NCI-H1694 (cell line): ENCODE measurements at regions not wholly inside any gene's neighbourhood (a gene's known extent, or its start where the extent isn't known, plus 50 kb on each side); places are given as distances from the start of the nearest gene placed in this dataset.

Source experiments
- DNase-seq: peaks from one replicate; lab custom pipeline; 2025; lab: John Stamatoyannopoulos, UW

DNA sequence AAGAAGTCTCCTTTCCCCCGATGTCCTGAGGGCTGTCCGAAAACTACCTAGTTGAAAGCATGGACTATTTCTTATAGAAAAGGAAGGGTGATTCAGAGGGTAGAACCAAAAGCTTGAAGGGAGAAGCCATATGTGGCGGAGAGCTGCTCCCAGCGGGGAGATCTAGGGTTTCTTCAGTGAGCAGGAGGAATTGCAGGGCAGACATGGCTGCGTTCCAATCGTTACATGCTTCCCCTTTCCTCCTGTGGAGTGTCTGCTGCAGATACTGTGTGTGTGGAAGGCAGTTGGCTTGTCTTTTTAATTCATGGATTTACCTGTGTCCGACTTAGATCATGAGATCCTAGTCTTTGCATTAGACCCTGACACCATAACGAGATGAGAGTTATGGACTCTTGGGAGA is 799.5 kb downstream of the QKI start:
- DNase-seq: no peak

- no peak for DNase-seq
Measured at GRCh38 chr6:164211254-164211653, 796.7 kb downstream of the QKI start.

DNA sequence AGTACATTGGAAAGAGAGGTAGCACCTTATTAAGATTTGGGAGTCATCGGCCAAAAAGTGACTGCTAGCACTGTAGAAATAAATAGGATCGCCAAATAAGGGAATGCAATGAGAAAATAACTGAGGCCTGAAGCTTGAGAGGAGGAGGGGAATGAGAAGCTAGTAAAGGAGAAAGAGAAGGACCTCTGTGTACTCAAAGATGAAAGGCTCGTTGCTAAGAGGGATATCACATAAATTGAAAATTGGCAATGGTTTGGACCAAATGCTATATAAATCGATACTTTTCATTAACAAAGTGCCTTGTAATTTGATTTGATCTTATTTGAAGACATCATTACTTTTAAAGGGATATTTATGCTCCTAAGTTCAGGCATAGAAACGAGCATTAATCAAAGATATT is 796.3 kb downstream of the QKI start:
- DNase-seq: no peak

GRCh38 chr6:164210323-164210722 is 795.8 kb downstream of the QKI start:
- no peak for DNase-seq

DNA sequence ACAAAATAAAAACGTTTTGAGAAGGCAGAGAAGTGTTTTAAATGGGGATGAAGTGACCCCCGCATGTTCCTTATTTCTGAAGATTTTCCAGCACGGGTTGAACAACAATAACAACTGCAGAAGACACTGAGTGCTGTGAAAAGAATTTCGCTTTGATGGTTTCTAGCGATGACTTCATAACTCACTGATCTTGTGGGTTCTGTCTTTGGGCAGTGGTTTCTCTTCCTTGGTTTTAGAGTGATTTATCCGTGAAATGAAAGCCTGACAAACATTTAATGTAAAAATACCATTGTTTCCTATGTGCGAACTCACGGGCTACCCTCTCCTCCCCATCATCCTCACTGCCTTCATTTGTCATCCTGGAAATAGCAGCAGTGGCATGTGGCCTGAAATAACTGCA is 793.9 kb downstream of the QKI start:
- no peak for DNase-seq

DNA sequence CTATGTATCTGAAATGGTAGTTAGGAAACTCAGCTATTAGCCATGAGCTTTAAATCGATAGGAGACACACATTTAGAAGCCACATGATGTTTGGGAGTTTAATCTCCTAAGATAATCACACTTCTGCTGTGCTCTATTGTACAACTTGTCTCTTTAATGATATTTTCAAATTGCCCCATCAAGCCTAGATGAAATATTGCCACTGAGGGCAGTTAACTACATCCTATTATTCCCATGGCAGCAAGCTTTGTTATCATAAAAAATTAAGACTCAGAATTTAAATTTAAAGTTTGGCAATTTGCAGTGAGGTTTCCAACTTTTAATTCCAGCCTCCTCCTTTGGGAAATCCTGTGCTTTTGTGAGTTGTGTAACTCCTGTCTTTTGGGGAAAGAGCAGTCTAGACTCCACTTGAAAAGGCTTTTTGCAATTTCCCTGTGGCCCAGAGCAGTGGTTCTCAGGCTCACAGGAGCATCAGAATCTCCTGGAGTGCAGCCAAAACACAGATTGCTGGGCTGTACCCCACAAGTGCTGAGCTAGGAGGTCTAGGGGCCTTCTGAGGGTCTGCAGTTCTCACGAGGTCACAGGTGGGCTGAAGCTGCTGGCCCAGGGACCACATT is 792.4 kb downstream of the QKI start:
- no peak for DNase-seq

GRCh38 chr6:164200071-164200470 is 785.6 kb downstream of the QKI start:
- no peak for DNase-seq

- DNase-seq: no peak
Measured at GRCh38 chr6:164195942-164196281, 781.4 kb downstream of the QKI start.

DNA sequence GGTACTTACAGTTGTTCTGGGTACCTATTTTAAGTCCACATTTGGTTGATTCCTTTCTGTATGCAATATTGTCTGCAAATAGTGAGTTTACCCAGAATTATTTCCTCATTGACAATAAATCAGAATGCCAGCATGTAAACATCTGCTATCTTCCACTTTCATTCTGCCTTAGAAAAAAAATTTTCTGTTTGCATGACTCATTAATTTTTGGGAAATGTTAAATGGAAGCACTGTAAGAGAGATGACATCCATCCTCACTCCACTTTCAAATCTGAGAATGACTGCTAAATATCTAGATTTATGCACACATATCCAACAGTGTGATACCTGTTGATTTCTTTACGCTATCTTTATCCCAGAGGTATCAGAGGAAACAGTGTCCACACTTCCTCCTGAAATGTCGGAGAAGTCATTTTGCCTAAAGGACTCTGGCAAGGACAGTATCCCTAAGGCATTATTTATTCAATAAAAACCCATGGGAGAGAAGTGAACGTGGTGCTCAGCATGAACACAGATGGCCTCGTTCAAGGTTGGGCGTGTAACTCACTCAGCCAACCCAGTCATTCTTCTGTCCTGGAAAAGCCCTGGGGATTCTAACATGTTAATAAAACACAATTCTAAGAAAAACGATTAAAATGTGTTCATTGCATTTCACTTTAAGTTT is 780.9 kb downstream of the QKI start:
- no peak for DNase-seq

DNA sequence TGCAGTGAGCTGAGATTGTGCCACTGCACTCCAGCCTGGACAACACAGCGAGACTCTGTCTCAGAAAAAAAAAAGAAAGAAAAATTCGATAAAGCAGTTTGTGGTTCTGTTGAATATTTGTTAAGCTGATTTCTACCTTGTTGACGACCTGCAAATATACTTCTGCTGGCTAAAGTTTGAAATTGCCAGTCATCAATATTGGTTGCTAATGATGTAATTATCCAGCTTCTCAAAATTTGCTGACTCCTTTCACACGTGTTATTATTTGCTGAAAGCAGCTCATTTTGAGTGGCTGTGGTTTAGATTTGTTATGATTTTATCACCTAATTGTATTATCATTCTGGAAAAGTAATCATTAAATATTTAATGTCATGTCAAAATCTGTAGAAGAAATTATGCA is 774.3 kb downstream of the QKI start:
- DNase-seq: no peak

GRCh38 chr6:164185471-164185871 is 771.0 kb downstream of the QKI start:
- DNase-seq: no peak

DNA sequence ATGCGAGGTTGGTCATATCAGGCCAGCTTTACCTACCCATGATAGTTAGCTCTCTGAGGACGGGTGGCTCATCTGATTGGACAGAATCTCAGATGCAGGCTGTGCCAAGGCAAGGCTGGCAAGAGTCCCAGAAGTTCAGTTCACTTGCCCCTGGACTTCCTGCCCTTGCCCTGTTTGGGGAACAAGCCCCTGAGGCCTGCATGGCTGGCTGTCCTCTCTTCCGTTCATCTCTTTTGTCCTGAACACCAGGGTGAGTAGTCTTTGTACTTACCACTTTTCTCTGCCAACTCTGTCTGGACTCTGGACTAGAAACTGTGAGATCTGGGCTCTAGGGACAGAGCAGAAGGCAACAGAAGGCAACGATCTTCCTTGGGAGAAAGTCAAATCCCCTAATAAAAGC is 769.9 kb downstream of the QKI start:
- DNase-seq: no peak

DNA sequence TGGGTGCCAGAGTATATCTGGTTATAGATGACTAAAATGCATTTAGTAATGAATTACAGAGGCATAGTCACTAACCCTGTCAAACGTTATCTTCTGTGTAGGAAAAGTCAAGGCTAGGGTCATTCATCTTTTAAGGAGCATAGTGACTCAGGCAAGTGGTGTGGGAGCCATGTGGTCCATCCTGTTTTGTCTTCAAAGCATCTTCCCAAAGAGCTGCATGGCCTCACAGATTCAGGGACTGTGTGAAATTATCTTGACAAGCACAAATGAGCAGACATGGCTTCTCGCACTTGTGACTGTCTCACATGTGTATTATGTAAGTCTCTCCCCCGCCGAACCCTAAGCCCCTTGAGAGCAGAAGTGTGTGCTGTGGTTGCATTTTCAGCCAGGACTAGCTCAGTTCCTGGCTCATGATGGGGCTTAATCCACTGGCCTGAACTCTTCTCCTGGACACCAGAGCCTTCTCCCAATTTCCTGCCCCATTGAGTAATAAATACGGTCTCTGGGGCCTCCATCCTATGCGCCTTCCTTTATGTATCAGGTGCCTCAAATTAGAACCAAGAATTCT is 769.1 kb downstream of the QKI start:
- DNase-seq: no peak

- DNase-seq: no peak
Measured at GRCh38 chr6:164178679-164179332, 764.3 kb downstream of the QKI start.

GRCh38 chr6:164169355-164169754 is 754.8 kb downstream of the QKI start:
- no peak for DNase-seq

- DNase-seq: no peak
Measured at GRCh38 chr6:164168595-164168994, 754.1 kb downstream of the QKI start.

DNA sequence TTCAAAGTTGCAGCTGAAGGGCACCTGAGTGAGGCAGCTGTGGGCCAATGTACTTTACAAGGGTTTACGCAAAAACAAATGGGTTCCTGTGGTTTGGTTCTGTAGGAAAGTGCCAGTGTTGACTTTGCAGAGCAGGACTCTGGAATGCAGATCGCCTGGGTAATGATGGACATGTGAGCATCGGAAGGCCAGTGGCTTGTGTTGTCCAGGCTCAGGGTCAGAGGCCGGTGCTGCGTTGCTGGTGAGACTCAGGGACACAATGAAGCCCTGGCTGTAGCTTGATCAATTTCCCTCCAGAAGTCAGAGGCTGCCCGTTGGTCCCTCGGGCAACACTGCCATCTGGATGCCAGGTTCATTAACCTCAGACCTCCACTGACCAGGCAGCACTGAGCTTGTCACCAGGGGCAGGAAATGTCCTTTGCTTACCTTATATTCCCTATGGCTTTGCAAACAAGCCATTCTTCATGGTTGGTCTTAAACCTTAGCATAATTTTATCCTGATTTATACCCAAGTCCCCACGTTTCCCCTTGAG is 753.4 kb downstream of the QKI start:
- no peak for DNase-seq

DNA sequence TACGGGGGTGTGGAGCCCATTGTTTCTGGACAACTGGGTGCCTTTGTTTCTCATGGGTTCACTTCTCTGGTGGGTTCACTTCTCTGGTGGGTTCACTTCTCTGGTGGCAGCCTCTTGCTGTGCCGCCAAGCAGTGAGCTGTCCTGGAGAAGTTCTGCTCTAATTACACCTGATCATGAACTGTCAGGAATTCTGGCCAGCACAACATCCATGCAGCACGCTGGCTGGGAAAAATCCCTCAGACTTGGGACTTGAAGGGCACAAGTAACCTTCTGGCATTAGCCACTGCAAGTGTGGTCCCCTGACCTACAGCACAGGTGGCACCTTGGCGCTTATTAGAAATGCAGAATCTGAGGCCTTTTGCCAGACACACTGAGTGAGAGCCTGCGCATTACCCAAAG is 752.5 kb downstream of the QKI start:
- DNase-seq: no peak

DNA sequence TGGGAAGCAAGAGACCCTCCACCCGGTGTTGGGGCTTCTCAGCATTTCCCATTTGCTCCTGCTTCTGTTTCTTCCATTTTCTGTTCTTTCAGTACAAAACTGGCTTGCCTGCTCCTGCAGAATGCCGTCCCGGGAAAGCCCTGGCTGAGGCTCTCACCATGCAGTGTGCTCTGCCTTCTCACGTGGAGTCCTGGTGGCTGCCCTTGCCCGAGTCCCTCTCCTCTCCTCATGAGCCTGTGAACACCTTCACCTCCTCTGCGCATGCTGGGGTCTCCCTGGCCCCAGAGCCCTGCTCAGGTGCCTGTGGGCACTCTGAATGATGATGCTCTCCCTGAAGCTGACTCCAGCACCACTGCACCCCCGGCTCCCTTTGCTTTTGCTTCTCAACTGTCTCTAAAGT is 752.0 kb downstream of the QKI start:
- no peak for DNase-seq

GRCh38 chr6:164164876-164165275 is 750.4 kb downstream of the QKI start:
- DNase-seq: no peak

DNA sequence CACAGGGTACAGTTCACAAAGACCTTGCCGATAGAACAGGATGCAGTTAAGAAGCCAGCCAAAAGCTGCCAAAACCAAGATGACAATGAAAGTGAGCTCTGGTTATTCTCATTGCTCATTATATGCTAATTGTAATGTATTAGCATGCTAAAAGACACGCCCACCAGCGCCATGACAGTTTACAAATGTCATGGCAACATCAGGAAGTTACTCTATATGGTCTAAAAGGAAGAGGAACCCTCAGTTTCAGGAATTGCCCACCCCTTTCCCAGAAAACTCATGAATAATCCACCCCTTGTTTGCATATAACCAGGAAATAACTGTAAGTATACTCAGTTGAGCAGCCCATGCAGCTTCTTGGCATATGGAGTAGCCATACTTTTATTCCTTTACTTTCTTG is 748.7 kb downstream of the QKI start:
- DNase-seq: no peak

- no peak for DNase-seq
Measured at GRCh38 chr6:164159061-164159460, 744.5 kb downstream of the QKI start.

GRCh38 chr6:164154588-164154987 is 740.1 kb downstream of the QKI start:
- DNase-seq: no peak
